Dendritic cell treated with granulocyte-macrophage colony-stimulating factor and Interleukin-4, amounts not matched to agents 40 ng/mL and 50 ng/mL, for 4 days (primary cell): ENCODE measurements at regions not wholly inside any gene's neighbourhood (a gene's known extent, or its start where the extent isn't known, plus 50 kb on each side); places are given as distances from the start of the nearest gene placed in this dataset.
"Not testable (repeated sequence)": the region's sequence is repeated elsewhere in the genome, so short reads cannot be mapped to it uniquely, and the experiment has no call there.

ENCODE experiments used
- H3K27ac Mint-ChIP-seq: one replicate; pipeline ENCODE4 v1.8.0; 2022; ENCODE audit warnings: mild to moderate bottlenecking, mixed read lengths
- H3K27me3 Mint-ChIP-seq: one replicate; pipeline ENCODE4 v1.8.0; 2022; ENCODE audit warnings: mild to moderate bottlenecking, mixed read lengths
- H3K36me3 Mint-ChIP-seq: one replicate; pipeline ENCODE4 v1.8.0; 2022; ENCODE audit warnings: low read depth, mixed read lengths
- H3K4me1 Mint-ChIP-seq: one replicate; pipeline ENCODE4 v1.8.0; 2022; ENCODE audit warnings: low read depth, mixed read lengths
- H3K4me3 Mint-ChIP-seq: one replicate; pipeline ENCODE4 v1.8.0; 2022; ENCODE audit warnings: mild to moderate bottlenecking, moderate library complexity, mixed read lengths
- H3K9me3 Mint-ChIP-seq: one replicate; pipeline ENCODE4 v1.8.0; 2022; ENCODE audit warnings: mixed read lengths
- intact Hi-C: fragments of 100-400 bp; cut with micrococcal nuclease; formaldehyde crosslinking; loops from one replicate; pipeline ENCODE4 v1.15.0; 2022

- H3K9me3 Mint-ChIP-seq: peaks cover 30% of the 10 kb centered on the region
- intact Hi-C loops, H3K4me1 Mint-ChIP-seq, H3K27me3 Mint-ChIP-seq, H3K36me3 Mint-ChIP-seq, H3K27ac Mint-ChIP-seq, H3K4me3 Mint-ChIP-seq: not testable (repeated sequence)
Measured at GRCh38 chr1:83369853-83370252, 629.1 kb downstream of the TTLL7 start.

DNA sequence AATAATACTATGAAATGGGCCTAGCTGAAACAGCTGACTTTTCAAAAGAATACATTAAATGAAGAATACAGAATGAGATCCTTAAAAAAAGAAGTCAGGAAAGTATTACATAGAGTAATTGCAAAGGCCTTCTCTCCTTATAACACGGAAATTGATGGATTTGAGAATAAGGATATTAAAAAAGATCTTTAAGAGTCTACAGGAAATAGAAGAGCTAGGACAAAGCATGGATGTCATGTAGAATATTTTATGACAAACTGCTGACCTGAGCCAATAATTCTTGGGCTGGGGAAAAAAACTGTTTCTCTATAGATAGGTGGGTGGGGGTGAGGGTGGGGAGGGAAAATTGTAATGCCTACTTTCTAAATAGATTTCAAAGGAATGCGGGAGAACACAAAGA is 633.6 kb downstream of the TTLL7 start:
- H3K36me3 Mint-ChIP-seq: not testable (repeated sequence)

GRCh38 chr1:83345375-83345774 is 653.6 kb downstream of the TTLL7 start:
- H3K9me3 Mint-ChIP-seq, H3K27ac Mint-ChIP-seq, H3K27me3 Mint-ChIP-seq, intact Hi-C loops, H3K4me3 Mint-ChIP-seq, H3K36me3 Mint-ChIP-seq, H3K4me1 Mint-ChIP-seq: not testable (repeated sequence)

More for the DNA sequence above, 633.6 kb downstream of the TTLL7 start:
- peaks cover 15% of the 10 kb centered on the region for H3K9me3 Mint-ChIP-seq
- H3K4me1 Mint-ChIP-seq, H3K27me3 Mint-ChIP-seq, intact Hi-C loops, H3K4me3 Mint-ChIP-seq, H3K27ac Mint-ChIP-seq: not testable (repeated sequence)

DNA sequence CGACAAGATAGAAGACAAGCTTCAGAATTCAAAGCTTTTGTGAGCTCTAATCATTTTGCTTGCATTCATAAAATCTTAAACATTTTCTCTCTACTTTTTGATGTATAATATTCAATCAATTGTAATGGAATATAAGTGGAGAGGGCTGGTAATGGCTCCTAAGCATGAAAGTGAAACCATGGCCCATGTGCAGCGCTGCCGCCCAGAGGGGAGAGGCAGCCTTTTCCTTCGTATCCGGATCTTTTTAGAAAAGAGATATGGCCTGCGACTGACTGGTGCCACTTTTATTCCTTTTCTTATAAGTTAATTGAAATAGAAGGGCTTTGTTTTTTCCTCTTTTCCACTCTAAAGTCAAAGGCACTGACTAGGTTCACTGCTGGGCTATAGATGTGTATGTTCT is 655.2 kb downstream of the TTLL7 start:
- H3K4me3 Mint-ChIP-seq, H3K27ac Mint-ChIP-seq, H3K36me3 Mint-ChIP-seq, intact Hi-C loops, H3K27me3 Mint-ChIP-seq, H3K9me3 Mint-ChIP-seq, H3K4me1 Mint-ChIP-seq: not testable (repeated sequence)

DNA sequence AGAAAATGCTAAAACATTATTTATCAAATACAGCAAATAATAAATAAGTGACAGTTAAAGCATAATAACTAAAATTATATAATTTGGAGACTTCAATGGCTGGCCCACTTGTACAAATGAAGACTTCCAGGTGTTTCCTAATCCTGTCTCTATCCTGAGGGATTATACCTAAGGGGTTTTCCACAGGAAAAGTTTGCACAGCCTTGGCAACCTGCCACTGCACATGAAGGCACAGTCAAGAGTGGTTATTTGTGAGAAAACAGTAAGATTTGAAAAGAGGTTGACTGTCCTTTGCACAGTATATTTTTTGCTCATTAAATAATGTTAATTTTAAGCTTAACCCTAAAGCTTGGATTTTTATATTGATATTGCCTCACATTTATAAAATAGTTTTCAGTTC is 655.9 kb downstream of the TTLL7 start:
- intact Hi-C loops, H3K9me3 Mint-ChIP-seq, H3K27me3 Mint-ChIP-seq, H3K27ac Mint-ChIP-seq, H3K4me1 Mint-ChIP-seq, H3K36me3 Mint-ChIP-seq, H3K4me3 Mint-ChIP-seq: not testable (repeated sequence)

DNA sequence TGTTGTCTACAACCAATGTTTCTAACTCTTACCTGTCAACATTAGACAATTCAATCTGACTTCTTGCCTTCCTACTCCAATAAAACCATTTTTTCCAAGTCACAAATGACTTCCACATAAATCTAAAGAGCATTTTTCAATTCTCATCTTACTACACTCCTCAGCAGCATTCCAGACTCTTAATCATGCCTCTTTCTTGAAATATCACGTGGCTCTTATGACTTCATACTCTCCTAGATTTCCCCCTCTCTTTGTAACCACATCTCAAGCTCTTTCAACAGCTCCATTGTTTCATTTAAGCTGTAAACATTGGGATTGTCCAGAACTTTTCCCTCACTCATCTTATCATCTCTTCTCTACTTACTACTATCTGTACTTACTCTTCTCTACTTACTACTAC is 666.6 kb downstream of the TTLL7 start:
- intact Hi-C loops, H3K4me1 Mint-ChIP-seq: not testable (repeated sequence)
- peaks cover 18% of the 10 kb centered on the region for H3K9me3 Mint-ChIP-seq

DNA sequence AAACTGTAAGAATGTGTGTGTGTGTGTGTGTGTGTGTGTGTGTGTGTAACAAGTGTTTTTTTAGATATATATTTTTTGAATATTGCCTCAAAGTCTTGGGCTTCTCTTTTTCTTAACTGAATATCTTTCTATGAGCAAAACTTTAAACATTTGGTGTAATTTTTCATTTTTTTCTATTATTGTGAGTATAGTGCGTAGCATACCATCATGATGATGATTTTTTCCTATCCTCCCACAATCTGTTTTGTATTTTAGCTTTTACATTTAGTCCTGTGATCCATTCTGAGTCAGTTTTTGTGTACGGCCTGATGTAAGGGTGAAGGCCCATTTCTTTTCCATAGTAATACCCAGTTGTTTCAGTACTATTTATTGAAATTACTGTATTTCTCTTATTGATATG is 680.6 kb downstream of the TTLL7 start:
- no peaks in the 10 kb centered on the region for H3K36me3 Mint-ChIP-seq
- intact Hi-C loops: no loop called here
- H3K4me3 Mint-ChIP-seq: no peak overlapping the region
- no peak overlapping the region for H3K27ac Mint-ChIP-seq
- H3K27me3 Mint-ChIP-seq: no peaks in the 10 kb centered on the region
- peaks cover 16% of the 10 kb centered on the region for H3K9me3 Mint-ChIP-seq
- no peaks in the 10 kb centered on the region for H3K4me1 Mint-ChIP-seq

More for the DNA sequence above, 666.6 kb downstream of the TTLL7 start:
- not testable (repeated sequence) for H3K4me3 Mint-ChIP-seq, H3K36me3 Mint-ChIP-seq, H3K27me3 Mint-ChIP-seq, H3K27ac Mint-ChIP-seq

GRCh38 chr1:83315446-83315845 is 683.5 kb downstream of the TTLL7 start:
- H3K9me3 Mint-ChIP-seq: peaks cover 11% of the 10 kb centered on the region
- H3K36me3 Mint-ChIP-seq, H3K27ac Mint-ChIP-seq, intact Hi-C loops, H3K4me1 Mint-ChIP-seq, H3K27me3 Mint-ChIP-seq, H3K4me3 Mint-ChIP-seq: not testable (repeated sequence)

DNA sequence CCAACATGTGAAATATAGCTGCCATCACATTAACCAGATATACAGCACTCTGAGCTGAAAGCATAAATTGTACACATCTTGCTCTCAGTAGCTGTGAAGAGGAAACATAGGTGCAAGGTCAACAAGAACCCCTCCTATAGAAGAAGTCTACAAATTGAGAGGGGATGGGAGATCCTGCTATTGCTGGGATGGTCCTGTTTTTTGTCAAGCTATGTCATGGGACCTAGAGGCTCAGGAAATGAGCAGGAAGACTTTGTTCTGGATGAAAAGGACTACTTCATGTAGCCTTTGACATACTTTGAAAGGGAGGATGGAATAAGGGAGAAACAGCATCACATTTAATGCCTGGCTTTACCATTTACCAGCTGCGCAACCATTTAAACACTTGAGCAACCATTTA is 688.8 kb downstream of the TTLL7 start:
- H3K27ac Mint-ChIP-seq, H3K36me3 Mint-ChIP-seq, H3K4me1 Mint-ChIP-seq, H3K4me3 Mint-ChIP-seq, intact Hi-C loops, H3K27me3 Mint-ChIP-seq: not testable (repeated sequence)
- H3K9me3 Mint-ChIP-seq: peaks cover 15% of the 10 kb centered on the region

- H3K27me3 Mint-ChIP-seq, H3K4me1 Mint-ChIP-seq, H3K27ac Mint-ChIP-seq, H3K4me3 Mint-ChIP-seq, intact Hi-C loops, H3K36me3 Mint-ChIP-seq, H3K9me3 Mint-ChIP-seq: not testable (repeated sequence)
Measured at GRCh38 chr1:83309035-83309434, 689.9 kb downstream of the TTLL7 start.

DNA sequence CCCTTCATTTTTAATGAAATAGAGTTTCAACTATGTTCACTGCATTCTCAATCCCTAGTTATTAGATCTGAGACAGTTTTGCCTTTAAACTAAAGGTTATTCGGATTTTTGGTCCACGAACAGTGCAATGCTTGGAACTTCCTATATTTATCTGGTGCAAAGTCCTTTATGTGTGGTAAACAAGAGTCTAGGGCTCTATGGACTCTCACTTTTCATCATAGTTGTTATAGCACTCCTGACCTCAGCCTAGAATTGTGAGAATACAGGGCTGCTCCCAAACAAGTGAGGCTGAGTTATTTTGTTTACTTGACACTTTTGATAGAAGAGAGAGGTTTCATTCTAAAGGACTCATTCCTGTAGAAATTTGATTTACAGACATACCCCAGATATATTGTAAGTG is 692.1 kb downstream of the TTLL7 start:
- peaks cover 19% of the 10 kb centered on the region for H3K9me3 Mint-ChIP-seq
- H3K27ac Mint-ChIP-seq, H3K4me3 Mint-ChIP-seq, H3K4me1 Mint-ChIP-seq, intact Hi-C loops, H3K27me3 Mint-ChIP-seq, H3K36me3 Mint-ChIP-seq: not testable (repeated sequence)

DNA sequence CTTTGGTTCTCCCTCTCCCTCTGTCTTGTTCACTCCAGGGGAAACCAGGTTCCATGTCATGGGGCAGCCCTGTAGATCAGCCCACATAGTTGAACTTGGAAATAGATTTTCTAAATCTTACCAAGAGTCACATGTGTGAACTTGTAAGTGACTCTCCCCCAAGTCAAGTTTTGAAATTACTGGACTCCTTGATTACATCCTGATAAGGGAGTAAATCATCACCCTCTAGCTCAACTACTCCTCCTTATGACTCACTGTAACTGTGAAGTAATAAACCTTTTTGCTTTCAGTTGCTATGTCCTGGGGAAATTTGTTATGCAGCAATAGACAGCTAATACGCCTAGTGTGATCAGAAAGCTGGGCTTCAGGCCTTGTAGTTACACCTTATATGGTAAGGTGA is 703.3 kb downstream of the TTLL7 start:
- intact Hi-C loops, H3K27ac Mint-ChIP-seq, H3K4me1 Mint-ChIP-seq, H3K4me3 Mint-ChIP-seq, H3K36me3 Mint-ChIP-seq, H3K27me3 Mint-ChIP-seq: not testable (repeated sequence)
- H3K9me3 Mint-ChIP-seq: peaks cover 35% of the 10 kb centered on the region

DNA sequence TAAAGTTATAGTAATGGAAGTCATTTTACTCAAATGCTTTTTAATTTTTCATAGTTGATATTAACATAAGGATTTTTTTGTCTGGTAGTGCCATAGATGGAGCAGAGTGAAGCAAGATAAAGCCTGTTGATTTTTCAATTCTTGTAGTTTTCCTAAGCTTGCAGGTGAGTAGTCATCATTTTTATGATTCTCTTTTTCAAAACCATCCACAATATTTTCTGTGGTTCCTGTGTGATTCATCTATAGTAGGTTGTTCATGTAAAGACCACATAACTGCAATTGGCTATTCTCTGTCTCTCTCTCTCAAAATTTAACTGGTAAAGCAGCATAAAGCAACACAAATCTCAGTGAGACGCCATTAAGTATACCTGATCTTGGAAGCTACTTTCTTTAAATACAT is 711.5 kb downstream of the TTLL7 start:
- intact Hi-C loops, H3K36me3 Mint-ChIP-seq, H3K4me3 Mint-ChIP-seq: not testable (repeated sequence)

DNA sequence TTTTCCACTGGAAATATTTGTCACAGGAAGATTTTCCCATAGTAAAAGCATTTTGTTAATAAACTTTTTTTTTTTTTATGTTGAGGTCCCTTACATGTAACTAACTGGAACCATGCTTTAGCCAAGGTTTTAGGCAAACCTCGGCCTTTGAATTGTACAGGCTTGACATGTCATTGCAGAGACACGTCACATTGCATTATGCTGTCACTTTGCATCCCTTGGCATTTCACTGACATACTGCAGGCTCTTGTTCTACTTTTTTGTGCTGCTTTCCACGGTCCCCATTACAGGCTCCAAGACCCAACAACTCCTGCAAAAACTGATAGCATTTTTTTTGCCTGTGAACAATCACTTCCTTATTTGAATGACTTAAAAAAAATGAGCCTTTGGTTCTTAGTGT is 724.3 kb downstream of the TTLL7 start:
- H3K27ac Mint-ChIP-seq, H3K36me3 Mint-ChIP-seq, H3K4me1 Mint-ChIP-seq, H3K9me3 Mint-ChIP-seq, intact Hi-C loops, H3K27me3 Mint-ChIP-seq, H3K4me3 Mint-ChIP-seq: not testable (repeated sequence)

More for the DNA sequence above, 711.5 kb downstream of the TTLL7 start:
- H3K27me3 Mint-ChIP-seq, H3K27ac Mint-ChIP-seq, H3K4me1 Mint-ChIP-seq: not testable (repeated sequence)
- peaks cover 11% of the 10 kb centered on the region for H3K9me3 Mint-ChIP-seq

DNA sequence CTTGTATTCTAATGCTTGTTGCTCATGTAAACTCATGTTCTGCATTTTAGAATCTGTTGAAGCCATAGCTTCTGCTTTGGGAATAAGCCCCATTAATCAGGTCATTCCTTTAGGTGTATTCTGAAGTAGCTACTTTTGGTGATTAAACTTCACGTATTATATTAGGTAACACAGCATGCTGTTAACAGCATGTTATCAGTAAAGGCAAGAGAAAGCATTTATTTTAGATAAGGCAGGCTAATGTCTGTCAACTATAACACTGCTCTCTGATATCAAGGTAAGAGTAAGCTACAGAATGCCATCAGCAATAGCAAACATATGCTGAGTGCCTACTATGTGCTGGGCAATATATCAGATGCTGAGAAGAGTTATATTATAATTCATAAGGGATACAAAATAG is 726.4 kb downstream of the TTLL7 start:
- H3K4me3 Mint-ChIP-seq, H3K27me3 Mint-ChIP-seq, H3K27ac Mint-ChIP-seq, H3K36me3 Mint-ChIP-seq, H3K9me3 Mint-ChIP-seq, H3K4me1 Mint-ChIP-seq, intact Hi-C loops: not testable (repeated sequence)

- H3K9me3 Mint-ChIP-seq, H3K36me3 Mint-ChIP-seq, intact Hi-C loops, H3K4me1 Mint-ChIP-seq, H3K27me3 Mint-ChIP-seq, H3K27ac Mint-ChIP-seq, H3K4me3 Mint-ChIP-seq: not testable (repeated sequence)
Measured at GRCh38 chr1:83271834-83272233, 727.1 kb downstream of the TTLL7 start.
